ENCODE measurements at regions not wholly inside any gene's neighbourhood (a gene's known extent, or its start where the extent isn't known, plus 50 kb on each side); places are given as distances from the start of the nearest gene placed in this dataset.

- TF ChIP-seq, protein P1, sequence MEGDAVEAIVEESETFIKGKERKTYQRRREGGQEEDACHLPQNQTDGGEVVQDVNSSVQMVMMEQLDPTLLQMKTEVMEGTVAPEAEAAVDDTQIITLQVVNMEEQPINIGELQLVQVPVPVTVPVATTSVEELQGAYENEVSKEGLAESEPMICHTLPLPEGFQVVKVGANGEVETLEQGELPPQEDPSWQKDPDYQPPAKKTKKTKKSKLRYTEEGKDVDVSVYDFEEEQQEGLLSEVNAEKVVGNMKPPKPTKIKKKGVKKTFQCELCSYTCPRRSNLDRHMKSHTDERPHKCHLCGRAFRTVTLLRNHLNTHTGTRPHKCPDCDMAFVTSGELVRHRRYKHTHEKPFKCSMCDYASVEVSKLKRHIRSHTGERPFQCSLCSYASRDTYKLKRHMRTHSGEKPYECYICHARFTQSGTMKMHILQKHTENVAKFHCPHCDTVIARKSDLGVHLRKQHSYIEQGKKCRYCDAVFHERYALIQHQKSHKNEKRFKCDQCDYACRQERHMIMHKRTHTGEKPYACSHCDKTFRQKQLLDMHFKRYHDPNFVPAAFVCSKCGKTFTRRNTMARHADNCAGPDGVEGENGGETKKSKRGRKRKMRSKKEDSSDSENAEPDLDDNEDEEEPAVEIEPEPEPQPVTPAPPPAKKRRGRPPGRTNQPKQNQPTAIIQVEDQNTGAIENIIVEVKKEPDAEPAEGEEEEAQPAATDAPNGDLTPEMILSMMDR (conservative IDR thresholded peaks at IDR 0.05; ENCODE audit: low read length): no peak
- TF ChIP-seq EZH2phosphoT487 (IDR thresholded peaks at IDR 0.05; ENCODE audit: borderline replicate concordance, low read depth, low read length): no peak
Measured at GRCh38 chr21:10464975-10465374, 56.4 kb upstream of the TPTE start.

All from OCI-LY7 (cell line).